PC-3 (cell line): ENCODE measurements at regions not wholly inside any gene's neighbourhood (a gene's known extent, or its start where the extent isn't known, plus 50 kb on each side); places are given as distances from the start of the nearest gene placed in this dataset.
"Not testable (repeated sequence)": the region's sequence is repeated elsewhere in the genome, so short reads cannot be mapped to it uniquely, and the experiment has no call there.

Source experiments
- ATAC-seq: fragments of 200-7000 bp; cut with Tn5 transposase; 2 replicates; pipeline ENCODE4 v1.9.1; 2020; ENCODE audit warnings: mild to moderate bottlenecking, moderate library complexity
- BruUV-seq: library from RNA; stranded (reverse); fragments of 400-500 nt; replicated peaks from 2 replicates; lab custom pipeline; 2021; lab: Mats Ljungman, UMichigan
- CTCF ChIA-PET: fragments of 300-600 bp; sonication (Branson Sonifier 250); formaldehyde crosslinking; loops from one replicate; lab custom pipeline; 2022; ENCODE audit warnings: antibody characterized with exemption; lab: Charles Lee
- POLR2A ChIA-PET: fragments of 300-600 bp; sonication (Branson Sonifier 250); formaldehyde crosslinking; loops from one replicate; lab custom pipeline; 2022; ENCODE audit warnings: antibody characterized with exemption; ENCODE audit not compliant: unreplicated experiment; lab: Charles Lee
- DNase-seq: peaks from one replicate; pipeline ENCODE4 v3.0.0-alpha.2; 2015
- H2AFZ ChIP-seq: fragments of 300-600 bp; sonication (generic); 2 replicates; pipeline ENCODE4 v1.6.0; 2016; ENCODE audit warnings: antibody characterized with exemption, low read length
- H3F3A ChIP-seq: fragments of 300-600 bp; sonication (generic); one replicate; pipeline ENCODE4 v1.6.0; 2017; ENCODE audit warnings: antibody characterized with exemption, low read length, control low read depth, mild to moderate bottlenecking; ENCODE audit not compliant: unreplicated experiment
- H3K27ac ChIP-seq: fragments of 300-600 bp; sonication (generic); 2 replicates; pipeline ENCODE4 v1.5.1; 2016; ENCODE audit warnings: mild to moderate bottlenecking, low read length
- H3K27me3 ChIP-seq: fragments of 300-600 bp; sonication (generic); 2 replicates; pipeline ENCODE4 v1.6.1; 2016; ENCODE audit warnings: low read length, mixed read lengths
- H3K36me3 ChIP-seq: fragments of 300-600 bp; sonication (generic); 2 replicates; pipeline ENCODE4 v1.6.1; 2016; ENCODE audit warnings: low read depth, mixed run types, low read length, mixed read lengths
- H3K4me1 ChIP-seq: fragments of 300-600 bp; sonication (generic); 2 replicates; pipeline ENCODE4 v1.5.1; 2016; ENCODE audit warnings: low read length; ENCODE audit not compliant: insufficient read depth
- H3K4me2 ChIP-seq: fragments of 300-600 bp; sonication (generic); 2 replicates; pipeline ENCODE4 v1.6.0; 2016; ENCODE audit warnings: low read length
- H3K4me3 ChIP-seq: fragments of 300-600 bp; sonication (generic); 2 replicates; pipeline ENCODE4 v1.5.1; 2016; ENCODE audit warnings: mild to moderate bottlenecking, low read length, mixed read lengths
- H3K79me2 ChIP-seq: fragments of 300-600 bp; sonication (generic); 2 replicates; pipeline ENCODE4 v1.6.1; 2017; ENCODE audit warnings: low read length, mixed read lengths
- H3K9ac ChIP-seq: fragments of 300-600 bp; sonication (generic); 2 replicates; pipeline ENCODE4 v1.6.0; 2016; ENCODE audit warnings: mild to moderate bottlenecking, low read length
- H3K9me2 ChIP-seq: fragments of 300-600 bp; sonication (generic); replicated peaks from 2 replicates; pipeline ENCODE4 v1.6.1; 2016; ENCODE audit warnings: mixed run types, low read length, mixed read lengths
- H3K9me3 ChIP-seq: fragments of 300-600 bp; sonication (generic); 2 replicates; pipeline ENCODE4 v1.6.1; 2016; ENCODE audit warnings: low read length, mixed read lengths
- H4K20me1 ChIP-seq: fragments of 300-600 bp; sonication (generic); 2 replicates; pipeline ENCODE4 v1.6.1; 2016; ENCODE audit warnings: low read length, mixed read lengths
- intact Hi-C: fragments of 100-400 bp; cut with micrococcal nuclease; formaldehyde crosslinking; loops from 2 replicates; pipeline ENCODE4 v1.9.0; 2023

DNA sequence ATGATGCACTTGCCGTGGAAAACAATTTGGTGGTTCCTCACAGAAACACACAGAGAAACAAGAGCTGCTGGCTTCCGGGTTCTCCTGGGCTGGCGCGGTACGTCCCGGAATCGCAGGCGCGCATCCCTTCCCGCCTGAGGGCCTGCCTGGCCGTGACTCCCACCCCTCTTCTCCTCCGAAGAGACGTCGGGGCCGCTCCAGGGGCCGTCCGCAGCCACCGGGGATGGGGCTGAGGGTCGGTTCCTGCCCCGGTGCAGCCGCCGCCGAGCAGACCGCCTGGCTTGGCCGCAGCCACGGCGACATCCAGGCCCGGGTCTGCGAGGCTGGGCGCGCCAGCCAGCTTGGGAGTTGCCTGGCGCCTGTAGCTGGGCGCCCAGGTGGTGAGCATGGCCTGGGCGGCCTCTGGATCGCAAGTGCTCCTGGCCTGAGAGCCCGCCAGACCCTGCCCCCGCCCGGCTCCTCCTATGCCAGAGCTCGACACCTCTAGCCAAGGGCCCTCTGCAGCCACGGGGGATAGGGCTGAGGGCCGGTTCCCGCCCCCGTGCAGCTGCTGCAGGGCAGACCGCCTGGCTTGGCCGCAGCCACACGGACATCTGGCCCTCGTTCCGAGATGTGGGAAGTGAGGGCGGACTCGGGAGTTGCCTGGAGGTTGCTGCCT lies 1647.5 kb downstream of the SPATA31A7 start:
- H3K36me3 ChIP-seq, H3F3A ChIP-seq, CTCF ChIA-PET, H3K9me3 ChIP-seq, BruUV-seq, intact Hi-C loops, H4K20me1 ChIP-seq, H3K4me1 ChIP-seq, H3K9ac ChIP-seq, POLR2A ChIA-PET, H3K27ac ChIP-seq, H3K79me2 ChIP-seq, H3K27me3 ChIP-seq, H3K9me2 ChIP-seq: not testable (repeated sequence)
- peak overlapping the region; percentile 81 for H3K4me2 ChIP-seq
- peak overlapping the region; percentile 65 for H3K4me3 ChIP-seq
- DNase-seq, result peak; percentile 13
- H2AFZ ChIP-seq, result peak overlapping the region; percentile 70; the same call in 1 of the 2 replicates
- peak; percentile 12 for ATAC-seq

DNA sequence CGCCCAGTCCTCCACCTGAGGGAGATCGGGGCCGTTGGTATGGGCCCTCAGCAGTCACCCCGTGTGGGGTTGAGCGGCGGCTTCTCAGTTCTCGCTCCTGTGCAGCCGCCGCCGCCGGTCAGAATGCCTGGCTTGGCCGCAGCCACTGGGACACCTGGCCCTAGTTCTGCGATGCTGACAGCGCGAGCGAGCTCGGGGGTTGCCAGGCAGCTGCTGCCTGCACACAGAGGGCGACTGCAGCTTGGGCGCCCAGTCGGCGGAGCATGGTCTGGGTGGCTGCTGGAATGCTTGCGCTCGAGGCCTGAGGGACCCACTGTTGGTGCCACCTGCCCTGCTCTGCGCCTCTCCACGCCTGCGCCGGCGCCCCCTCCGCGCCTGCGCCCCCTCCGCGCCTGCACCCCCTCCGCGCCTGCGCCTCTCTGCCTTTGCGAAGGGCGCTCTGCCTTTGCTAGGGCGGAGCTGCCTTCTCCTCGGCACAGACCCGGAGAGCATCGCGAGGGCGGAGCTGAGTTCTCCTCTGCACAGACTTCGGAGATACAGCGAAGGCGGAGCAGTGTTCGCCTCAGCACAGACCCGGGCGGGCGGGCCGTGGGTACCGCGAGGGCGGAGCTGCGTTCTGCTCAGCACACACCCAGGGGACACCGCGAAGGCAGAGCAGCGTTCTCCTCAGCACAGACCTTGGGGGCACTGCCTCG lies 1648.3 kb downstream of the SPATA31A7 start:
- H3K27ac ChIP-seq, CTCF ChIA-PET, H3K79me2 ChIP-seq, intact Hi-C loops, H3F3A ChIP-seq, H3K9me3 ChIP-seq, H3K27me3 ChIP-seq, BruUV-seq, H3K9me2 ChIP-seq, H4K20me1 ChIP-seq, POLR2A ChIA-PET, H3K4me1 ChIP-seq, H3K36me3 ChIP-seq: not testable (repeated sequence)
- peak overlapping the region; percentile 65 for H3K4me3 ChIP-seq
- ATAC-seq (peak; percentile 100), DNase-seq (peak; percentile 94)
- peak overlapping the region; percentile 81 for H3K4me2 ChIP-seq
- peak overlapping the region; percentile 47 for H3K9ac ChIP-seq
- peak overlapping the region; percentile 70; the same call in 1 of the 2 replicates for H2AFZ ChIP-seq

DNA sequence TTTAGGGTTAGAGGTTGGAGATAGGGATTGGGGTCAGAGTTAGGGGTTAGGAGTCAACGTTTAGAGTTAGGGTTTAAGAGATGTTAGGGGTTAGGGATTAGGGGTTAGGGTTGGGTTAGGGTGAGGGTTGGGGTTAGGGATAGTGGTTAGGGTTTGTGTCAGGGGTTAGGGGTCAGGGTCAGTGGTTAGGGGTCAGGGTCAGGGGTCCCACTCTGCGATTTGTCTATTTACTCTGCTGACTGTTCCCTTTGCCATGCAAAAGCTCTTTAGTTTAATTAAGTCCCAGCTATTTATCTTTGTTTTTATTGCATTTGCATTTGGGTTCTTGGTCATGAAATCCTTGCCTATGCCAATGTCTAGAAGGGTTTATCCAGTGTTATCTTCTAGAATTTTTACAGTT lies 1649.3 kb downstream of the SPATA31A7 start:
- H3K4me1 ChIP-seq, H3K9me2 ChIP-seq, H3K4me2 ChIP-seq, H3K36me3 ChIP-seq, intact Hi-C loops, H3K9ac ChIP-seq, H3K27ac ChIP-seq, H3K79me2 ChIP-seq, H4K20me1 ChIP-seq, DNase-seq, POLR2A ChIA-PET, H3K9me3 ChIP-seq, H3F3A ChIP-seq, ATAC-seq, H2AFZ ChIP-seq, H3K4me3 ChIP-seq, CTCF ChIA-PET, BruUV-seq, H3K27me3 ChIP-seq: not testable (repeated sequence)

DNA sequence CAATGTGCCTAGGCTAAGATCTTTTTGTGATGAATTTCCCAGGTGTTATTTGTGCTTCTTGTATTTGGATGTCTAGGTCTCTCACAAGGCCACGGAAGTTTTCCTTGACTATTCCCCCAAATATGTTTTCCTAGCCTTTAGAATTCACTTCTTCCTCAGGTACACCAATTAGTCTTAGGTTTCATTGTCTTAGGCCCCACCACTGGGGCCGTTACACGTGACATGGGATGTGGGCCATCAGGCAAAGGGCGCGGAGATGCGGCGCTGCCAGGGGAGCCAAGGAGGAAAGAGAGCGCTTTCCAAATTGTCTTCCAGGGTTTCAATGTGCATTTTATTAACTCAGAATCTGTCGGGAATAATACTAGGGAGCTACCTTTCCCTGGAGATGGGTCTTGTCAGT lies 1653.3 kb downstream of the SPATA31A7 start:
- H3K4me2 ChIP-seq, CTCF ChIA-PET, H3K4me1 ChIP-seq, H2AFZ ChIP-seq, H3K9ac ChIP-seq, BruUV-seq, H3K79me2 ChIP-seq, H3K4me3 ChIP-seq, POLR2A ChIA-PET, H4K20me1 ChIP-seq, DNase-seq, H3F3A ChIP-seq, ATAC-seq, H3K36me3 ChIP-seq, H3K9me3 ChIP-seq, H3K27ac ChIP-seq, H3K27me3 ChIP-seq, intact Hi-C loops, H3K9me2 ChIP-seq: not testable (repeated sequence)

DNA sequence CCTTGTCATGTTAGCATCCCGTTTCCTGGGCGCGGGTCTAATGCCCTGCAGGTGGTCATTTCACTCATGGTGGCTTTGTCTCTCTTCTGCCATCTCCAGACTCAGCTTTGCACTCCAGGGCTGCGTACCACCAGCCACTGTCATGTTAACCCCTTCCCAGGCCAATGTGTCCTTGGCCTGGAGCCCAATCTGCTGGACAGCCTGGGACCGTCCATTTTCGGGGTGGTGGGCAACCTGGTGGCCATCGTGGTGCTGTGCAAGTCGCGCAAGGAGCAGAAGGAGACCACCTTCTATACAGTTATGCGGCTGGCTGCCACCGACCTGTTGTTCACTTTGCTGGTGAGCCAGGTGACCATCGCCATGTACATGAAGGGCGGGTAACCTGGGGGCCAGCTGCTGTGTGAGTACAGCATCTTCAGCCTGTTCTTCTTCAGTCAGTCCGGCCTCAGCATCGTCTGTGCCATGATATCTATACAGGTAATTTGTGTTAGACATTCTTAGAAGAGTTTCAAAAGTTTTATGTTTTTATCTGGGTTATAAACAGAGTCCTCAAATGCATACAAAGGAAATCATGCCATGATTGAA lies 1654.0 kb downstream of the SPATA31A7 start:
- POLR2A ChIA-PET, intact Hi-C loops, H4K20me1 ChIP-seq, H3K4me3 ChIP-seq, CTCF ChIA-PET, BruUV-seq, H3F3A ChIP-seq, H3K4me2 ChIP-seq, ATAC-seq, H3K27me3 ChIP-seq, H3K9ac ChIP-seq, H3K36me3 ChIP-seq, H3K27ac ChIP-seq, H3K9me3 ChIP-seq, DNase-seq, H3K9me2 ChIP-seq, H3K4me1 ChIP-seq, H2AFZ ChIP-seq, H3K79me2 ChIP-seq: not testable (repeated sequence)

DNA sequence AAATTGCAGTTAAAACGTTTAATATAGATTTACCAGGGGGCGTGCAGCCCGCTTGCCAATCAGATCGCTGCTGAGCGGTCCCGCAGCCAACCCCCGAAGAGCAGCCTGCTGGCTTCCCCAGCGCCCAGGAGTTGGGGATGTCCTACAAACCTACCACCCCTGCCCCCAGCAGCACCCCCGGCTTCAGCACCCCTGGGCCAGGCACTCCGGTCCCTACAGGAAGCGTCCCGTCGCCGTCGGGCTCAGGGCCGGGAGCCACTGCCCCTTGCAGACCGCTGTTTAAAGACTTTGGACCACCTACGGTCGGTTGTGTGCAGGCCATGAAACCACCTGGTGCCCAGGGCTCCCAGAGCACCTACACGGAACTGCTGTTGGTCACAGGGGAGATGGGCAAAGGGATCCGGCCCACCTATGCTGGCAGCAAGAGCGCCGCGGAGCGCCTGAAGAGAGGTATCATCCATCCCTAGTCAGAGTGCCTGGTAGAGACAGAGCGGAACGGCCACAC lies 1654.9 kb downstream of the SPATA31A7 start:
- H3K27me3 ChIP-seq, H3K9me2 ChIP-seq, H4K20me1 ChIP-seq, H3K36me3 ChIP-seq, H3K9ac ChIP-seq, H3K9me3 ChIP-seq, H3K4me3 ChIP-seq, H3K79me2 ChIP-seq, H3K27ac ChIP-seq, H3K4me2 ChIP-seq, H3F3A ChIP-seq, H3K4me1 ChIP-seq, intact Hi-C loops, CTCF ChIA-PET, ATAC-seq, H2AFZ ChIP-seq, DNase-seq, BruUV-seq, POLR2A ChIA-PET: not testable (repeated sequence)
